ENCODE measurements at regions not wholly inside any gene's neighbourhood (a gene's known extent, or its start where the extent isn't known, plus 50 kb on each side); places are given as distances from the start of the nearest gene placed in this dataset.
"Not testable (repeated sequence)": the region's sequence is repeated elsewhere in the genome, so short reads cannot be mapped to it uniquely, and the experiment has no call there.

DNA sequence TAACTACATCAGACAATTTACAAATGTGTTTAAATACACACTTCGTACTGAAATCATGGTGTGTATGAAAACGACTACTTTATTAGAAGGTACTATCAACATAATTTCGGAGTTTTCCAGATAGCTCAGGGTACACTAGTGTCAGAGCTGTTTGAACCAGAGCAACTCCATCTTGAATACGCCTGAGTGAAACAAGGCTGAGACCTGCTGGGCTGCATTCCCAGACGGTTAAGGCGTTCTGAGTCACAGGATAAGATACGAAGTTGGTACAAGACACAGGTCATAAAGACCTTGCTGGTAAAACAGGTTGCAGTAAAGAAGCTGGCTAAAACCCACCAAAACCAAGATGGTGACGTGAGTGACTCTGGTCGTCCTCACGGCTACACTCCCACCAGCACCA is 167.6 kb downstream of the THBS2 start:
- no peaks in the 10 kb centered on the region for H3K27me3 ChIP-seq (ENCODE audit: insufficient read depth, insufficient read length)
- TF ChIP-seq ZNF274 (IDR thresholded peaks at IDR 0.05; ENCODE audit: low read depth, low read length): no peak
- TF ChIP-seq SUZ12 (IDR thresholded peaks at IDR 0.05; ENCODE audit: extremely low read depth, insufficient read depth, insufficient read length): no peak
- peaks cover 28% of the 10 kb centered on the region for H3K9me3 ChIP-seq (ENCODE audit: insufficient read depth, low read length)
- H3K4me3 ChIP-seq (ENCODE audit: insufficient read length, low read depth): no peak overlapping the region
- no peaks in the 10 kb centered on the region for H3K4me1 ChIP-seq (ENCODE audit: insufficient read depth, insufficient read length)
- DNase-seq (ENCODE audit: low read depth, low spot score): no peak
- no peaks in the 10 kb centered on the region for H3K36me3 ChIP-seq (ENCODE audit: insufficient read depth, insufficient read length, low read length)
- no peak overlapping the region for H3K9ac ChIP-seq (ENCODE audit: insufficient read length, low read depth)

DNA sequence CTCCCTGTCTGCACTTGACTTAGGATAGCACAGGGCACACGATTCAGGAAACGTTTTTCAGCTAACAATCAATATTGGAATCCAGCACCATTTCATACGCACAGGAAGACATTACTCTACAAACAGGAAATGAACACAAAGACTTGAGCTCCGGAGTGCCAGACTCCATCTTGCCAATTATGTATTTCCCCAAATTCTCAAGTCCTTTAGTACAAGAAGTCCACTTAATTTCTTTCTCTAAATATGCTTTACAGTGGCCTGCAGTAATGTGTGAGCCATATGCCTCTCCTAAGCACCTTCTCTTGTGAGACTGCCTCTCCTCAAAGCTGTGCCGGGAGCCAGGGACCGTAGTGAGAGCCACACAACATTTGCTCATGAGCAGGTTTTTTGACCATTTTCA is 168.2 kb downstream of the THBS2 start:
- Histone ChIP-seq H3K9ac (ENCODE audit: insufficient read length, low read depth) (no peak overlapping the region), H3K9me3 (ENCODE audit: insufficient read depth, low read length) (peaks cover 23% of the 10 kb centered on the region), H3K36me3 (ENCODE audit: insufficient read depth, insufficient read length, low read length) (no peaks in the 10 kb centered on the region), H3K27me3 (ENCODE audit: insufficient read depth, insufficient read length) (no peaks in the 10 kb centered on the region), H3K4me3 (ENCODE audit: insufficient read length, low read depth) (no peak overlapping the region), H3K4me1 (ENCODE audit: insufficient read depth, insufficient read length) (no peaks in the 10 kb centered on the region)
- DNase-seq (ENCODE audit: low read depth, low spot score): no peak
- TF ChIP-seq SUZ12 (IDR thresholded peaks at IDR 0.05; ENCODE audit: extremely low read depth, insufficient read depth, insufficient read length) (no peak), YY1 (IDR thresholded peaks at IDR 0.05; ENCODE audit: insufficient read depth, insufficient read length) (no peak), ZNF274 (IDR thresholded peaks at IDR 0.05; ENCODE audit: low read depth, low read length) (no peak)

DNA sequence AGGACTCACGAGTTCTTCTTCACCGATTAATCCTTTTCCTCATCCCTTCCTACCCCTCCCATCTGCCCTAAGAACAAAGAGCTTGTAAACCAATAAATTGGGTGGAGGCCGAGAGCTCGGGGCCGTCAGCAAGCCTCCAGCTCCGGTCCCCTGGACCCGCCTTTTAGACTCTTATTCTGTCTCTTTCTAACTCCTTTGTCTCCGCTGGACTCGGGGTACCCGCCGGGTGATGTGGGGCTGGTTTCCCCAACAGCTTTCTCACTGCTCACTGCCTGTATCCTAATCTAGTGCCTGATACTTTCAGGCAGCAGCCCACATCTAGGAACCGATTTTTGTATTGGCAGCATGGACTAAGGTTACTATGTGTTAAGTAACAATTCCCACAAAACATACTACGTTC is 169.1 kb downstream of the THBS2 start:
- not testable (repeated sequence) for H3K4me3 ChIP-seq (ENCODE audit: insufficient read length, low read depth); H3K36me3 ChIP-seq (ENCODE audit: insufficient read depth, insufficient read length, low read length); H3K4me1 ChIP-seq (ENCODE audit: insufficient read depth, insufficient read length); H3K9ac ChIP-seq (ENCODE audit: insufficient read length, low read depth); H3K27me3 ChIP-seq (ENCODE audit: insufficient read depth, insufficient read length); DNase-seq (ENCODE audit: low read depth, low spot score)
- H3K9me3 ChIP-seq (ENCODE audit: insufficient read depth, low read length): peaks cover 15% of the 10 kb centered on the region; the same call in 1 of the 2 replicates

GRCh38 chr6:169084067-169084466 is 169.6 kb downstream of the THBS2 start:
- Histone ChIP-seq H3K9me3 (ENCODE audit: insufficient read depth, low read length) (peaks cover 11% of the 10 kb centered on the region; the same call in 1 of the 2 replicates), H3K27me3 (ENCODE audit: insufficient read depth, insufficient read length) (no peaks in the 10 kb centered on the region), H3K9ac (ENCODE audit: insufficient read length, low read depth) (no peak overlapping the region), H3K4me3 (ENCODE audit: insufficient read length, low read depth) (no peak overlapping the region), H3K4me1 (ENCODE audit: insufficient read depth, insufficient read length) (no peaks in the 10 kb centered on the region), H3K36me3 (ENCODE audit: insufficient read depth, insufficient read length, low read length) (no peaks in the 10 kb centered on the region)
- TF ChIP-seq SUZ12 (IDR thresholded peaks at IDR 0.05; ENCODE audit: extremely low read depth, insufficient read depth, insufficient read length) (no peak), YY1 (IDR thresholded peaks at IDR 0.05; ENCODE audit: insufficient read depth, insufficient read length) (no peak), ZNF274 (IDR thresholded peaks at IDR 0.05; ENCODE audit: low read depth, low read length) (no peak)
- DNase-seq (ENCODE audit: low read depth, low spot score): no peak

DNA sequence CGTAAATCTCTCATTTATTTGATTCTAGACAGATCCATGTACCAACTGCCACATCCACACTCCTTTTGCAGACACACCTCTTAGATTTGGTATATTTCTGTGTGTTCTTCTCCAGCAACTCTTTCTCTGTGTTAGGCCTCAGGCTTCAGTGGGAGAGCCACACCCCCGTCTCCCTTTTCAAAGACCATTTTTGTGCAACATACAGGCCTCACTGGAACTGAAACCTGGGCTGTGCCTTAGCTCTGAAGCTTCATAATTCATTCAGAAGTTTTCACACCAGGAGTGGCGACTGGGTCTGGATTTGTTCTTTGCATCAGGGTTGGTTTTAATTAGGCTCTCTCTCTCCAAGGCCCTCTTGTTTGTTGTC is 170.2 kb downstream of the THBS2 start:
- no peaks in the 10 kb centered on the region for H3K27me3 ChIP-seq (ENCODE audit: insufficient read depth, insufficient read length)
- peaks cover 5% of the 10 kb centered on the region; the same call in 1 of the 2 replicates for H3K9me3 ChIP-seq (ENCODE audit: insufficient read depth, low read length)
- H3K4me1 ChIP-seq (ENCODE audit: insufficient read depth, insufficient read length): no peaks in the 10 kb centered on the region
- no peak overlapping the region for H3K4me3 ChIP-seq (ENCODE audit: insufficient read length, low read depth)
- no peaks in the 10 kb centered on the region for H3K36me3 ChIP-seq (ENCODE audit: insufficient read depth, insufficient read length, low read length)
- no peak for TF ChIP-seq ZNF274 (IDR thresholded peaks at IDR 0.05; ENCODE audit: low read depth, low read length)
- TF ChIP-seq SUZ12 (IDR thresholded peaks at IDR 0.05; ENCODE audit: extremely low read depth, insufficient read depth, insufficient read length): no peak
- TF ChIP-seq YY1 (IDR thresholded peaks at IDR 0.05; ENCODE audit: insufficient read depth, insufficient read length): no peak
- no peak for DNase-seq (ENCODE audit: low read depth, low spot score)
- H3K9ac ChIP-seq (ENCODE audit: insufficient read length, low read depth): no peak overlapping the region

GRCh38 chr6:169082817-169083507 is 170.7 kb downstream of the THBS2 start:
- H3K27me3 ChIP-seq (ENCODE audit: insufficient read depth, insufficient read length): no peaks in the 10 kb centered on the region
- peaks cover 5% of the 10 kb centered on the region; the same call in 1 of the 2 replicates for H3K9me3 ChIP-seq (ENCODE audit: insufficient read depth, low read length)
- no peaks in the 10 kb centered on the region for H3K36me3 ChIP-seq (ENCODE audit: insufficient read depth, insufficient read length, low read length)
- DNase-seq (ENCODE audit: low read depth, low spot score): no peak
- TF ChIP-seq ZNF274 (IDR thresholded peaks at IDR 0.05; ENCODE audit: low read depth, low read length) (no peak), YY1 (IDR thresholded peaks at IDR 0.05; ENCODE audit: insufficient read depth, insufficient read length) (no peak), SUZ12 (IDR thresholded peaks at IDR 0.05; ENCODE audit: extremely low read depth, insufficient read depth, insufficient read length) (no peak)
- no peak overlapping the region for H3K9ac ChIP-seq (ENCODE audit: insufficient read length, low read depth)
- no peak overlapping the region for H3K4me3 ChIP-seq (ENCODE audit: insufficient read length, low read depth)
- H3K4me1 ChIP-seq (ENCODE audit: insufficient read depth, insufficient read length): no peaks in the 10 kb centered on the region

GRCh38 chr6:169082093-169082492 is 171.6 kb downstream of the THBS2 start:
- Histone ChIP-seq H3K9me3 (ENCODE audit: insufficient read depth, low read length) (peaks cover 5% of the 10 kb centered on the region; the same call in 1 of the 2 replicates), H3K36me3 (ENCODE audit: insufficient read depth, insufficient read length, low read length) (no peaks in the 10 kb centered on the region), H3K9ac (ENCODE audit: insufficient read length, low read depth) (no peak overlapping the region), H3K4me1 (ENCODE audit: insufficient read depth, insufficient read length) (no peaks in the 10 kb centered on the region), H3K27me3 (ENCODE audit: insufficient read depth, insufficient read length) (no peaks in the 10 kb centered on the region), H3K4me3 (ENCODE audit: insufficient read length, low read depth) (no peak overlapping the region)
- no peak for DNase-seq (ENCODE audit: low read depth, low spot score)
- TF ChIP-seq SUZ12 (IDR thresholded peaks at IDR 0.05; ENCODE audit: extremely low read depth, insufficient read depth, insufficient read length): no peak
- no peak for TF ChIP-seq YY1 (IDR thresholded peaks at IDR 0.05; ENCODE audit: insufficient read depth, insufficient read length)
- TF ChIP-seq ZNF274 (IDR thresholded peaks at IDR 0.05; ENCODE audit: low read depth, low read length): no peak
